Memory B cell (primary cell): ENCODE measurements at regions not wholly inside any gene's neighbourhood (a gene's known extent, or its start where the extent isn't known, plus 50 kb on each side); places are given as distances from the start of the nearest gene placed in this dataset.

Source experiments
- ATAC-seq: fragments of 150-1000 bp; cut with Tn5 transposase; 2 replicates; pipeline ENCODE4 v1.10.0; 2021; ENCODE audit warnings: low read depth, mild to moderate bottlenecking, moderate library complexity
- DNase-seq, 2 donors: peaks; one replicate each; pipeline ENCODE4 v3.0.0; 2022; ENCODE audit warnings: low spot score in 2 of 2
- H3K27ac Mint-ChIP-seq: one replicate; pipeline ENCODE4 v1.8.0; 2022; ENCODE audit warnings: mild to moderate bottlenecking, moderate library complexity, mixed read lengths
- H3K27me3 Mint-ChIP-seq: one replicate; pipeline ENCODE4 v1.8.0; 2022; ENCODE audit warnings: mixed read lengths
- H3K36me3 Mint-ChIP-seq: one replicate; pipeline ENCODE4 v1.8.0; 2022; ENCODE audit warnings: mild to moderate bottlenecking, mixed read lengths
- H3K4me1 Mint-ChIP-seq: one replicate; pipeline ENCODE4 v1.8.0; 2022; ENCODE audit warnings: mixed read lengths
- H3K4me3 Mint-ChIP-seq: one replicate; pipeline ENCODE4 v1.8.0; 2022; ENCODE audit warnings: mild to moderate bottlenecking, moderate library complexity, mixed read lengths
- H3K9me3 Mint-ChIP-seq: one replicate; pipeline ENCODE4 v1.8.0; 2022; ENCODE audit warnings: mixed read lengths

GRCh38 chr1:96971849-96972602 is 250.4 kb downstream of the PTBP2 start:
- H3K36me3 Mint-ChIP-seq = no peaks in the 10 kb centered on the region
- no peak overlapping the region for H3K27ac Mint-ChIP-seq
- DNase-seq (no peak), ATAC-seq (no peak)
- H3K9me3 Mint-ChIP-seq = peaks cover 5% of the 10 kb centered on the region
- peaks cover 5% of the 10 kb centered on the region for H3K27me3 Mint-ChIP-seq
- H3K4me3 Mint-ChIP-seq = no peak overlapping the region
- peaks cover 3% of the 10 kb centered on the region for H3K4me1 Mint-ChIP-seq

DNA sequence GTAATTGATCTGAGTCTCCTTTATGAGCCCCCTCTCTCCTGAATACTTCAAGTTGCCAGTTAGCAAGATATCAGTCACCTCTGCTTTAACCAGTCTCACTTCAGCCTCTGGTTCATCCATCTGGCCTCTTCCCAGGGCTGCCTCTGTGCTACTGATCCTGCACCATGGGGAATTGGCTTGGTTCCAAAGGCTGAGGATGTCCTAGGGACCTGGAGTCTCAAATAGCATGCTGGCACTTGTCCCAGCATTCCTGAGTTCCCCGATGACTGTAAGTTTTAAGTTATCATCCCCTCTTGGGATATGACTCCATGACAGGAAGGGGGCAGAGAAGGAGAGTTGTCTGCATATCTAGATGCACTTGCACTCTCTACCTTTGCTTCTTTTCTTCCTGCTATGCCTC is 252.0 kb downstream of the PTBP2 start:
- no peak overlapping the region for H3K27ac Mint-ChIP-seq
- DNase-seq (no peak), ATAC-seq (no peak)
- peaks cover 5% of the 10 kb centered on the region for H3K9me3 Mint-ChIP-seq
- H3K4me3 Mint-ChIP-seq = no peak overlapping the region
- no peaks in the 10 kb centered on the region for H3K36me3 Mint-ChIP-seq
- H3K27me3 Mint-ChIP-seq = peaks cover 3% of the 10 kb centered on the region
- H3K4me1 Mint-ChIP-seq = peaks cover 3% of the 10 kb centered on the region

DNA sequence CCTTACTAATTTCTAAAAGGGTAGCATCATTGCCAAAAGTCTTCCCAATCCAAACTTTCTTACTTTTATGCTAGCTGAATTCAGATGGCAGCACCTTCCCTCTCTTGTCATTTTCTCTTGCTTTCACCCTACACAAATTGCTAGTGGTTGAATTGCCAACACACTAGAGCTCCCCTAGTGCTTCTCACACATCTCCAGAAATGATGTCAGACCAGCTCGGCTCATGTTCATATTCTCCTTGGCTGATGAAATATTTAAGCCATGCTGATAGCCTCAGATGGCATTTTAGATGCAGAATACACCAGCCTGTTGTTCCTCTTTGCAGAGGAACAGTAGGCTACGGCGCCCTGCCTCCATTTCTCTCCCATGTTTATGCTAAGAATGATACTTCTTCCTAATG is 256.9 kb downstream of the PTBP2 start:
- Mint-ChIP-seq H3K4me1 (peaks cover 3% of the 10 kb centered on the region), H3K9me3 (peaks cover 5% of the 10 kb centered on the region), H3K4me3 (no peak overlapping the region), H3K36me3 (no peaks in the 10 kb centered on the region), H3K27me3 (peaks cover 1% of the 10 kb centered on the region), H3K27ac (no peak overlapping the region)
- DNase-seq (no peak), ATAC-seq (no peak)

- Mint-ChIP-seq H3K4me3 (no peak overlapping the region), H3K27ac (no peak overlapping the region), H3K27me3 (peaks cover 1% of the 10 kb centered on the region), H3K4me1 (peaks cover 3% of the 10 kb centered on the region), H3K9me3 (peaks cover 5% of the 10 kb centered on the region), H3K36me3 (no peaks in the 10 kb centered on the region)
- DNase-seq (no peak), ATAC-seq (no peak)
Measured at GRCh38 chr1:96978901-96979300, 257.3 kb downstream of the PTBP2 start.

DNA sequence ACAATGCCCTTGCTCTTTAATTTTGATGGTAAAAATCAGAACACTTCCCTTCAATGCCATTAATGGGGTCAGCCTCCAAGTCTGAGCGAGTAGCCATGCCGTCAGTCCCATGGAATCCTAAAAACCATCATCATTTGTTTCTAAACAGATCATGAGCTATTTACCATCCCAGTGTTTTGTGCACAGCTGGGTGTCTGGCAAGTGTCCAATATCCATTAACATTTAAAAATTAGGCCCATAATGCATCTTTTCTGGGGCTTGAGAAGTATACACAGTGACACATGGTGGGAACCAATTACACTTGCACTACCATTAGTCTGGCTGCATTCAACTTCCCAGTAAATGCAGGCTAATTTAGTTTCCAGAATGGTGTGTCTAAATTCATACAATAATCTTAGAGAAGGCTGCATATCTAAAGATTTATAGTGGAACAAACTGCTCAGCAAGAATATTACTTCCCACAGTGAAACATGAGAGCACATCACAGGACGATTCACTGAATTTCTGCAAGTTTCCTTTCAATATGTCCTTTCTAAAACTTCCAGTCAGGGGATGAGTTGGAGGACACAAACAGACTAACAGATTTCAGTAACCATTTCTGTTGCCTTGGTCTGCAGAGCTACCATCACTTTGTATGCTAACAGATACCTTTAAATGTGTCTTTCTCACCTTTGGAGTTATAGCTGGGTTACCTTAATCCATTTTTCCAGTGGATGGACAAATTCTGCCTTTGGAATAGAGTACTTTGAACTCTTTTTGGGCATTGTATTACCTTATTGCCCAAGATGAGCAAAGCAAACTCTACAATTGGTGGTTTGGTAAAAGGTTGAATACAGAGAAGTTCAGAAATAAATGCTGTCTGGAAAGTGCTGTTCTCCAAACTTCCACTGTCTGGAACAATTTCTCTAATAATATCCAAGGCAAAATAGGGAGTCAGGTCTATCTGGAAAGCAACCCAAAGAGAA is 258.0 kb downstream of the PTBP2 start:
- Mint-ChIP-seq H3K27ac (no peak overlapping the region), H3K4me1 (peaks cover 3% of the 10 kb centered on the region), H3K4me3 (no peak overlapping the region), H3K36me3 (no peaks in the 10 kb centered on the region), H3K9me3 (peaks cover 5% of the 10 kb centered on the region), H3K27me3 (peaks cover 1% of the 10 kb centered on the region)
- ATAC-seq (no peak), DNase-seq (no peak)

DNA sequence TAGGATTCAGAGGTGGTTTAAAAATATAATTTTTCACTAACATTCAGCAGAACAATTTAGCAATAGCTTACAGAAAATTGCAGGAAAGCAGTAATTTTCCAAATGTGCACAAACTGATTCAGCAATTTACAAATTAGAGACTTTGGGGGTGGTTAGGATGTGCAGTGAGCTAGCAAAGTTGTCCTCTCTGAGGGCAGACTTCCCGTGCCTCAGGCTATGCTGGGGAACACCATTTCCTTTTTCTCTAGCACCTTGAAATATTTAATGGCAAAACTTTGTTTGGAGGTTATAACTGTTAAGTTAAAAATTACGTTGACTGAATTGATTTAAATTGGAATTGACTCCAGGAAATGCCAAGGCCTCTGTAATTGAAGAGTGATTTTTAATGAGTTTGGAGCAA is 258.9 kb downstream of the PTBP2 start:
- ATAC-seq (no peak), DNase-seq (no peak)
- Mint-ChIP-seq H3K4me1 (peaks cover 3% of the 10 kb centered on the region), H3K36me3 (no peaks in the 10 kb centered on the region), H3K4me3 (no peak overlapping the region), H3K27me3 (peaks cover 1% of the 10 kb centered on the region), H3K27ac (no peak overlapping the region), H3K9me3 (peaks cover 5% of the 10 kb centered on the region)

- DNase-seq (no peak), ATAC-seq (no peak)
- Mint-ChIP-seq H3K27ac (no peak overlapping the region), H3K36me3 (no peaks in the 10 kb centered on the region), H3K4me1 (peaks cover 3% of the 10 kb centered on the region), H3K9me3 (peaks cover 5% of the 10 kb centered on the region), H3K27me3 (peaks cover 1% of the 10 kb centered on the region), H3K4me3 (no peak overlapping the region)
Measured at GRCh38 chr1:96981181-96981580, 259.6 kb downstream of the PTBP2 start.

- Mint-ChIP-seq H3K9me3 (peaks cover 2% of the 10 kb centered on the region), H3K36me3 (no peaks in the 10 kb centered on the region), H3K4me1 (no peaks in the 10 kb centered on the region), H3K4me3 (no peak overlapping the region), H3K27me3 (no peaks in the 10 kb centered on the region), H3K27ac (no peak overlapping the region)
- ATAC-seq (no peak), DNase-seq (no peak)
Measured at GRCh38 chr1:96982118-96982517, 260.5 kb downstream of the PTBP2 start.

- Mint-ChIP-seq H3K27ac (no peak overlapping the region), H3K4me1 (no peaks in the 10 kb centered on the region), H3K36me3 (no peaks in the 10 kb centered on the region), H3K27me3 (peaks cover 2% of the 10 kb centered on the region), H3K9me3 (peaks cover 2% of the 10 kb centered on the region), H3K4me3 (no peak overlapping the region)
- ATAC-seq (no peak), DNase-seq (no peak)
Measured at GRCh38 chr1:96983866-96984265, 262.3 kb downstream of the PTBP2 start.

GRCh38 chr1:96987186-96987703 is 265.7 kb downstream of the PTBP2 start:
- DNase-seq (no peak), ATAC-seq (no peak)
- Mint-ChIP-seq H3K27me3 (peaks cover 4% of the 10 kb centered on the region), H3K36me3 (no peaks in the 10 kb centered on the region), H3K9me3 (peaks cover 2% of the 10 kb centered on the region), H3K4me1 (no peaks in the 10 kb centered on the region), H3K4me3 (no peak overlapping the region), H3K27ac (no peak overlapping the region)

- Mint-ChIP-seq H3K27me3 (peaks cover 4% of the 10 kb centered on the region), H3K4me3 (no peak overlapping the region)
- no peak for ATAC-seq
Measured at GRCh38 chr1:96989302-96989701, 267.7 kb downstream of the PTBP2 start.

DNA sequence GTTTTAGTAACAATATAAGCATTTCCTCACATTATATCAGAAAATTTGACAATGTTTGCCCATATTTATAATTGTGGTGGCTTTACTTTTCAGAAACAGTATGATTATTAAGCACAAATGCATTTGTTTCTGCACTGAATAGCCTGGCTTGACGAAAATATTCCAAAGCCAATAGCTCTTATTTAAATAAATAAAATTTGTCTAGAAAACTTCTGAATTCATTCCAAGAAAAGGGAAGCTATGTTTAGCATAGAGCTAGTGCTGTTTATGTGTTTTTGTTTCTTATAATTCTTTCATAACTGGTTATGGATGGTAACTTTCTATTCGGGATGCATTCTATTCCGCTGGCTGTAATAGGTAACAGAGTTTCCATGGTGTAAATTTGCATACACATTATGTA is 268.6 kb downstream of the PTBP2 start:
- no peak for ATAC-seq
- H3K36me3 Mint-ChIP-seq = no peaks in the 10 kb centered on the region
- no peak for DNase-seq
- peaks cover 2% of the 10 kb centered on the region for H3K9me3 Mint-ChIP-seq
- H3K27ac Mint-ChIP-seq = no peak overlapping the region
- H3K4me1 Mint-ChIP-seq = no peaks in the 10 kb centered on the region
- H3K4me3 Mint-ChIP-seq = no peak overlapping the region
- H3K27me3 Mint-ChIP-seq = peaks cover 4% of the 10 kb centered on the region

More at GRCh38 chr1:96989302-96989701, 267.7 kb downstream of the PTBP2 start:
- H3K27ac Mint-ChIP-seq = no peak overlapping the region
- H3K9me3 Mint-ChIP-seq = peaks cover 2% of the 10 kb centered on the region
- H3K4me1 Mint-ChIP-seq = no peaks in the 10 kb centered on the region
- no peaks in the 10 kb centered on the region for H3K36me3 Mint-ChIP-seq
- DNase-seq = no peak

DNA sequence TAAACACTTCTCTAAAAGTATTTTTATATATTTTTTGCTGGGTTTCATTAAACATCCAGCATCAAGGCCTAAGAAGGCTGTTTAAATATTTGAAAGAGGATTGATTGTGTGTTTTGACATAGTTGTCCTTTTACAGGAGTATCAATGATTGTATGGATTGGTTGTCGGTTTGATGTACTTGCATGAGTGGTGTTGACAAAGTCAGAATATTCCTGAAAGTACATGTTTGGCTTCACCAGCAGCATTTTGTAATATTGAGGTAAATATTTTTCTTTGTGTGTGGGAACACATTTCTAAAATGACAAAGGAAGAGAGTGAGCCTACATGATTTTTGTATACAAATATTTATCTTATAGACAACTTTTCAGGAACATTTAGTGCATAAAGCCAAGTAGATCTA is 269.7 kb downstream of the PTBP2 start:
- Mint-ChIP-seq H3K27ac (no peak overlapping the region), H3K4me3 (no peak overlapping the region), H3K27me3 (peaks cover 4% of the 10 kb centered on the region), H3K36me3 (no peaks in the 10 kb centered on the region), H3K9me3 (no peaks in the 10 kb centered on the region), H3K4me1 (no peaks in the 10 kb centered on the region)
- no peak for DNase-seq
- ATAC-seq = no peak

GRCh38 chr1:96992871-96993270 is 271.3 kb downstream of the PTBP2 start:
- Mint-ChIP-seq H3K4me1 (no peaks in the 10 kb centered on the region), H3K4me3 (no peak overlapping the region), H3K9me3 (no peaks in the 10 kb centered on the region), H3K36me3 (no peaks in the 10 kb centered on the region), H3K27me3 (peaks cover 5% of the 10 kb centered on the region), H3K27ac (no peak overlapping the region)
- DNase-seq (no peak), ATAC-seq (no peak)
